ENCODE measurements at regions not wholly inside any gene's neighbourhood (a gene's known extent, or its start where the extent isn't known, plus 50 kb on each side); places are given as distances from the start of the nearest gene placed in this dataset.

- TF ChIP-seq, protein P1, sequence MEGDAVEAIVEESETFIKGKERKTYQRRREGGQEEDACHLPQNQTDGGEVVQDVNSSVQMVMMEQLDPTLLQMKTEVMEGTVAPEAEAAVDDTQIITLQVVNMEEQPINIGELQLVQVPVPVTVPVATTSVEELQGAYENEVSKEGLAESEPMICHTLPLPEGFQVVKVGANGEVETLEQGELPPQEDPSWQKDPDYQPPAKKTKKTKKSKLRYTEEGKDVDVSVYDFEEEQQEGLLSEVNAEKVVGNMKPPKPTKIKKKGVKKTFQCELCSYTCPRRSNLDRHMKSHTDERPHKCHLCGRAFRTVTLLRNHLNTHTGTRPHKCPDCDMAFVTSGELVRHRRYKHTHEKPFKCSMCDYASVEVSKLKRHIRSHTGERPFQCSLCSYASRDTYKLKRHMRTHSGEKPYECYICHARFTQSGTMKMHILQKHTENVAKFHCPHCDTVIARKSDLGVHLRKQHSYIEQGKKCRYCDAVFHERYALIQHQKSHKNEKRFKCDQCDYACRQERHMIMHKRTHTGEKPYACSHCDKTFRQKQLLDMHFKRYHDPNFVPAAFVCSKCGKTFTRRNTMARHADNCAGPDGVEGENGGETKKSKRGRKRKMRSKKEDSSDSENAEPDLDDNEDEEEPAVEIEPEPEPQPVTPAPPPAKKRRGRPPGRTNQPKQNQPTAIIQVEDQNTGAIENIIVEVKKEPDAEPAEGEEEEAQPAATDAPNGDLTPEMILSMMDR (IDR thresholded peaks at IDR 0.05): no peak
- no peak for TF ChIP-seq POLR2A (IDR thresholded peaks at IDR 0.05)
These were observed 278.6 kb downstream of the HAPSTR1 start for GRCh38 chr16:9370061-9370491.
